ENCODE measurements at regions not wholly inside any gene's neighbourhood (a gene's known extent, or its start where the extent isn't known, plus 50 kb on each side); places are given as distances from the start of the nearest gene placed in this dataset.

DNA sequence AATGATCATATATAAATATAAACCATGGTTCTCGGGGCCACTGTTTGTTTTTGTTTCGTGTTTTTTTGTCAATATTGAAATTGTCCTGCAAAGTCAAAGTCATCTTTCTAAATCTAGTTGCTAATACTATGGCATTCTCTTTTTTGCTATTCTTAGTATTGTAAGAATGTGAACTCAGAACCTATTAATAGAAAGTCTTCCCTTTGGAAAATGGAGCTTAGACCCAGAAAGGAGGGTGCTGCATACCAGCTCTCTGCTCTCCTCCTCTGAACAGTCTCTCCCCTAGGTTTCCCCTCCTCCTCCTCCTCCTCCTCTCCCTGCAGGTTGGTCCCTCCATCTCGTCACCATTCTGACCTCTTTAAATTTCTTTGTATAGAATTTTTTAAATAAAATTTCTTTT, 150.4 kb upstream of the CCN2 start:
- in situ Hi-C loops (cut with MboI; ENCODE audit: low pct_unique_long_range_greater_than_20kb in 2 of 9, low sequenced_read_pairs in 9 of 9, unreplicated experiment in 9 of 9) = no loop called here
- Histone ChIP-seq H3K4me3 (no peak overlapping the region), H3K4me1 (replicated peaks in 1 of 2) (no peaks in the 10 kb centered on the region), H3K27ac (no peak overlapping the region)
- no peak for ATAC-seq (replicated peaks in 6 of 8)
- 50 to 100% (median 78%) methylated on average over 1 to 3 of the region's 3 CpGs; no CpG with 5 or more reads in 1 of the 10 experiments for WGBS, 10 experiments

DNA sequence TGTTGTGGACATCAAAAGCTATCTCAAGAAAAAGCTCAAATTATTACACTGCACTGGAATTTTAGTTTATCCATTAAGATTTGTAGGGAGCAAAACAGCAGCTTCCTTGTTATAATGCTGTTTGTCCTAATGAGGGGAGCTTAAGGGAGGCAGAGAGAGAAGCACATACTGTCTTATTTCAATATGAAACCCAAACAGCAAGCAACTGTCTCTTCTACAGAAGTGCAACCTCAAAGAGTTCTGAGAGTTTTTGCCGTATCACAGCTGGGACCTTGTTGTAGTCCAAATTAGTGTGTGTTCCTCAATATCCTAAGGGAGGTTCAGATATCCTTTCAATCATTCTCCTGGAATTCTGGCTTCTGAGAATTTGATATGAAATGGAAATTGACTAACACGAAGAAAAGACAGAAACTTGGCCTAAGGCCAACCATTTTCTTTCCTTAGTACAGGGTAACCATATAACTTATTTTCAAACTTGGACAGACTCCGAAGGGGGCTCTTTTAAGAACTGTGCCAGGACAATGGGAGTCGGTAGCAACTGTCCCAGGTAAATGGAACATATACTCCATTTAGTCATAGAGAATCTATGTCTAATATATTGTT, 149.3 kb upstream of the CCN2 start:
- ATAC-seq (replicated peaks in 6 of 8) = no peak
- in situ Hi-C loops (cut with MboI; ENCODE audit: low pct_unique_long_range_greater_than_20kb in 2 of 9, low sequenced_read_pairs in 9 of 9, unreplicated experiment in 9 of 9) = no loop called here
- 59 to 96% (median 91%) methylated on average over 2 to 4 of the region's 4 CpGs for WGBS, 10 experiments

DNA sequence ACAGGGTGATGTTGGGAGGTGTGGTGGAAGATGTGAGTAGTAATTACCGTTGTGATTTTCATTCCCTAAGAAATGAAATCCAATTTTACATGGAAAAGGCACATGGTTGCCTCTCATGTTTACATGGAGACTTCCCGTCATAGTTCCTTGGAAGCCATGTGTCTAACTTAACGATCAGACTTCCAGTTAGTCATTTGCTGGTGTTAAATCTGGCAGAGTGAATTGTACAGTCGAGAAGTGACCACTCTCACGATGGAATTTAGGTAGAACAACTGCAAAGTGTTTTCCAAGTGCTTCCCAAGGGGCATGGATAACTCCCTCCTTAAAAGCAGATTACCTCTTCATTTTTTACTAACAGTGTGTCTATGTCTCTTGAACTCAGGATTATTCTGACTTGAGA, 145.8 kb upstream of the CCN2 start:
- in situ Hi-C loops (cut with MboI; ENCODE audit: low pct_unique_long_range_greater_than_20kb in 2 of 9, low sequenced_read_pairs in 9 of 9, unreplicated experiment in 9 of 9) = no loop called here
- Histone ChIP-seq H3K4me1 (replicated peaks in 1 of 2) (no peaks in the 10 kb centered on the region), H3K4me3 (no peak overlapping the region), H3K27ac (no peak overlapping the region)
- ATAC-seq (replicated peaks in 6 of 8) = peak in 1 of 8 experiments; percentile 38
- 0 to 100% (median 85%) methylated on average over 2 to 5 of the region's 5 CpGs for WGBS, 10 experiments

More for the DNA sequence above, 149.3 kb upstream of the CCN2 start:
- Histone ChIP-seq H3K27ac (no peak overlapping the region), H3K4me3 (no peak overlapping the region), H3K4me1 (replicated peaks in 1 of 2) (no peaks in the 10 kb centered on the region)

DNA sequence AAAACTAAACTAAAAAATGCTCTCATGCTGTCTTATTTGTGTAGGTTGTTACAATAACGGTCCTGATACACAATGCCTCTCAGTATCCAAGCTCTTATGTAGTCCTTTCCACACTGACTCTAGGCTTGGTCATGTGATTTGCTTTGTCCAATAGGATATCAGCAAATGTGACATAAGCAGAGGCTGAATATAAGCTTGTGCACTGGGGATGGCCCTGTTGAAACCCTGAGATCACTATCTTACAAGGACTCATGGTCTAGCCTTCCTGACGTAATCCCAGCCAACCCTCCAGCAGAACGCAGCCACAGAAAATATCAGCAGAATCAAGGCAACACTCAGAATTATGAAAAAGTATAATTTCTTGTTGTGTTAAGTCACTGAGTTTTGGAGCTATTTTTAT, 145.1 kb upstream of the CCN2 start:
- 19 to 100% (median 56%) methylated on average over 1 to 3 of the region's 3 CpGs; no CpG with 5 or more reads in 4 of the 10 experiments for WGBS, 10 experiments

DNA sequence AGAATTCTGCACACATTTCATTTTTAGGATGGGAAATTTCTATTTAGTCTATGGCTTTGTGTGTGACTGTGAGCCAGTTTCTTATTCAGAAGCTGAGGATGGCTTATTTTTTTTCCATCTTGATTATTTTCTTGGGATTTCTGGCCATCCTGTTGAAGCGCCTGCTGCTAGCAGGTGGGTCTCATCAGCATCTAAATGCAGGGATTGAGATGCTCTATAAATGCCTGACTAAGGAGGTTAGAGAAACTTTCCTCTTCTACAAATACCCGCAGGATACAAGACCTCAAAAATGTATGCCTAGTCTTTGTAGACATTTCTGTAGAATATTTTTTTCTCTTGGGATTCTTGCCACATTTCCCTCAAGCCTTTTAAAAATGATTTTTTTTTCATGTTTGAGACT, 138.0 kb upstream of the CCN2 start:
- in situ Hi-C loops (cut with MboI; ENCODE audit: low pct_unique_long_range_greater_than_20kb in 2 of 9, low sequenced_read_pairs in 9 of 9, unreplicated experiment in 9 of 9) = no loop called here
- Histone ChIP-seq H3K4me1 (replicated peaks in 1 of 2) (peaks cover 17 to 22% of the 10 kb centered on the region in 2 donors), H3K27ac (no peak overlapping the region), H3K4me3 (no peak overlapping the region)
- ATAC-seq (replicated peaks in 6 of 8) = no peak
- whole genome bisulfite sequencing, 10 experiments = 48 to 100% (median 67%) methylated on average over 1 to 2 of the region's 2 CpGs; no CpG with 5 or more reads in 1 of the 10 experiments

More for the DNA sequence above, 145.1 kb upstream of the CCN2 start:
- Histone ChIP-seq H3K27ac (no peak overlapping the region), H3K4me1 (replicated peaks in 1 of 2) (no peaks in the 10 kb centered on the region), H3K4me3 (no peak overlapping the region)
- no peak for ATAC-seq (replicated peaks in 6 of 8)
- in situ Hi-C loops (cut with MboI; ENCODE audit: low pct_unique_long_range_greater_than_20kb in 2 of 9, low sequenced_read_pairs in 9 of 9, unreplicated experiment in 9 of 9) = no loop called here

DNA sequence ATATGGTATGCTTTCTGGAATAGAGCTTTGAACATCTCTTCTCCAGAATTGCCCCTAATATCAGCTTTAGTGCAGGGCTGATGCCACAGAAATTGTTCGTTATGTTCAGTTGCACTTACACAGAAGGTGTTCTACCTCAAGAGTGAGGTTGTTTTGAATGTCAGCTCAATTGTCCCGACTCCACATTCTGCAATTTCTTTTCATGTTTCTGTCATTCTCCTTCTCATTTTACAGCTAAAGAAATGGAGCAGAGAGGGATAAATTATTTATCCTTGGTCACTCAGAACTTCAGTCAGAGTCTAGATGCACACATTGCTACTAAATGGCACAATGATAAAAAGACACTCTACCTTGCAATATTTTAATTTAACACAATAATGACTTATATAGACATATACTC, 137.0 kb upstream of the CCN2 start:
- 27 to 100% (median 85%) methylated on average over 1 to 2 of the region's 2 CpGs; no CpG with 5 or more reads in 1 of the 10 experiments for WGBS, 10 experiments
- in situ Hi-C loops (cut with MboI; ENCODE audit: low pct_unique_long_range_greater_than_20kb in 2 of 9, low sequenced_read_pairs in 9 of 9, unreplicated experiment in 9 of 9) = no loop called here

DNA sequence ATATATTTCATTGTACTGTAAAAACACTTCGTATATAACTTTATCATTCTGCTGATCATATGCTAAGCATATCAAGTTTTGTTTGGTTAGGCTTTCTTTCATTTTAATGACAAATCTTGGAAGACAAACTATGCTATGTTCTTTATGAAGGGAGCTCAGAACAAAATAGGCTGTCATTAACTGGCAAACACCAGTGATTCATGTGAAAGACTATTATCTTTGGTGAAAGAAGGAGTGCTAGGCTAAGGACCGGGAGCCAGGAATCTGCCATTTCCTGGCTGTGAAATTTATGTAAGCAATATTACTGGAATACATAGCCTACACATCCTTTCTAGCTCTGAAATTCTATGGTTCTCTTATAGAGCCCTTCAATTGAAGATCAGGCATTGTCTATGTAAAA, 136.2 kb upstream of the CCN2 start:
- in situ Hi-C loops (cut with MboI; ENCODE audit: low pct_unique_long_range_greater_than_20kb in 2 of 9, low sequenced_read_pairs in 9 of 9, unreplicated experiment in 9 of 9) = no loop called here
- WGBS, 10 experiments = 0 to 100% (median 42%) methylated on average over 1 to 2 of the region's 2 CpGs
- Histone ChIP-seq H3K4me1 (replicated peaks in 1 of 2) (peaks cover 17 to 22% of the 10 kb centered on the region in 2 donors), H3K27ac (no peak overlapping the region), H3K4me3 (no peak overlapping the region)
- peak in 5 of 8 experiments; percentile 53 to 87 (median 78) for ATAC-seq (replicated peaks in 6 of 8)

More for the DNA sequence above, 137.0 kb upstream of the CCN2 start:
- no peak for ATAC-seq (replicated peaks in 6 of 8)
- Histone ChIP-seq H3K4me1 (replicated peaks in 1 of 2) (peaks cover 17 to 22% of the 10 kb centered on the region in 2 donors), H3K4me3 (no peak overlapping the region), H3K27ac (no peak overlapping the region)

DNA sequence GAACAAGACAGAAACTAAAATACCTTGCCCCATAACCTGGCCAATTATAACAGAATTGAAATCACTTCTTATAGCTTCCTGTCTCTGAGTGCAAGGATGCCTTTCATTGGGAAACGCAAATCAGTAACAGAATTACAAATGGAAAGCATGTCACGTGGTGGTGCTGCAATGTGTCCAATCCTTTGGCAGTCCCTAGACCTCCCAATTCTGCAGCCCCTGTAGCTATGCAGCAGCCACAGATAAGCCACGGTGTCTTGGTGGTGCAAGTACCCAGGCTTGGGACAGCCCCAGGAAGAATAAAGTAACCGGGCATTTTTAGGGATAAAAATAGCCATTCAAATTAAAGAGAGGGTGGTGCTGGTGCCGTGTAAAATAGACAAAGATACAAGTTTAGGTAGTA, 134.6 kb upstream of the CCN2 start:
- in situ Hi-C loops (cut with MboI; ENCODE audit: low pct_unique_long_range_greater_than_20kb in 2 of 9, low sequenced_read_pairs in 9 of 9, unreplicated experiment in 9 of 9) = no loop called here
- ATAC-seq (replicated peaks in 6 of 8) = no peak
- Histone ChIP-seq H3K27ac (no peak overlapping the region), H3K4me1 (replicated peaks in 1 of 2) (peaks cover 17 to 22% of the 10 kb centered on the region in 2 donors), H3K4me3 (no peak overlapping the region)
- WGBS, 10 experiments = 14 to 100% (median 86%) methylated on average over 1 to 5 of the region's 5 CpGs; no CpG with 5 or more reads in 1 of the 10 experiments

DNA sequence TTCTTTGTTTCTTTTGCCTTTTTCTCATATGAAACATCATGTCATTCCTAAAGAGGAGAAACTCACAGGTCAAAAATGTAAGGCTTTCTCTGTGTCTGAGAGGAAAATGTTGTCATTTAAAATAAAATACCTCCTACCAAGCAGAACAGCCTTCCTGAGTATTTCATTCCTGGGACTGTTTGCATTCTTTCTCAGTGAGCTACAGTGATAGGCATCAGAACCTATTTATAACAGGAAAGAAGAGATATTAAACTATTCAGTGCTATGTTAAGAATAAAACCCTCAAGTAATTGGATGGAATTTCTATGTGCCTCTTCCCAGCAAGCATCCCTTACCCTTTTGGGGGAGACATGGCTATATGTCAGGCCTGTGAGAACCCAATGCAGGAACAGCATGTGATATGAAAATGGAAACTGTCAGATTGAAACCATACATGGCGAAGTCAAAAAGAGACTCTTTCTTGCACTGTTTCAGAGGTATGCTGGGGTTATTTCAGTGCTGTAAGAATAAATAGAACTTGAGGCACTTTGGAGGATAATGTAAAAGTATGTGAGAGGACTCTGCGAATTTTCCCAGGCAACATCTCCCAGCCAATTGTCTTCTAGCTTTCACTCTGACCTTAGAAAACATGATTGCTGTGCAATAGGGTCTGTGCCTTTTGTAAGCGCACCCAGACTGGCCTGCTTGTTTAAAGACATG, 133.8 kb upstream of the CCN2 start:
- Histone ChIP-seq H3K4me1 (replicated peaks in 1 of 2) (peaks cover 17 to 22% of the 10 kb centered on the region in 2 donors), H3K4me3 (no peak overlapping the region), H3K27ac (no peak overlapping the region)
- peak in 5 of 8 experiments; percentile 47 to 69 (median 55) for ATAC-seq (replicated peaks in 6 of 8)
- 50 to 100% (median 86%) methylated on average over 1 to 3 of the region's 3 CpGs for WGBS, 10 experiments
- in situ Hi-C loops (cut with MboI; ENCODE audit: low pct_unique_long_range_greater_than_20kb in 2 of 9, low sequenced_read_pairs in 9 of 9, unreplicated experiment in 9 of 9) = no loop called here

DNA sequence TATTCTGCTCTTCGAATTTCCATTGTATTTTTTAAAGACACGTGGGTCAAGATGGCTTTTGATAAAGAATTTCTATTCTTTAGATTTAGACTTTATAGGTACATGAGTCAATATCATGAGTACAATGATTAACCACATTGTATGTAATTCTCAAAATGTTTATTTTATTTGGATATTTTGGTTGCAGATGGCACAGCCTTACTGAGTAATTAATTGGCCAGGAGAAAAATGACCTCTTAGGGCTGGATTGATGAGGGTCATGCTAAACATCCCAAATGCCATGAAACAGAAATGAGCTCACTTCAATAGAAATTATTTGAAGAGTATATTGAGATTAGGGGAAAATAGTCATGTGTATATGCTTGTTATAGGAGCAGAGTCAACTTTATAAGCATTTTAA, 131.2 kb upstream of the CCN2 start:
- no peak for ATAC-seq (replicated peaks in 6 of 8)
- in situ Hi-C loops (cut with MboI; ENCODE audit: low pct_unique_long_range_greater_than_20kb in 2 of 9, low sequenced_read_pairs in 9 of 9, unreplicated experiment in 9 of 9) = no loop called here
- H3K4me1 ChIP-seq (replicated peaks in 1 of 2) = peaks cover 15 to 17% of the 10 kb centered on the region in 2 donors
- H3K27ac ChIP-seq = no peak overlapping the region
- H3K4me3 ChIP-seq = no peak overlapping the region
- WGBS, 10 experiments = 40 to 100% (median 92%) methylated on average over 1 to 2 of the region's 2 CpGs; no CpG with 5 or more reads in 4 of the 10 experiments

DNA sequence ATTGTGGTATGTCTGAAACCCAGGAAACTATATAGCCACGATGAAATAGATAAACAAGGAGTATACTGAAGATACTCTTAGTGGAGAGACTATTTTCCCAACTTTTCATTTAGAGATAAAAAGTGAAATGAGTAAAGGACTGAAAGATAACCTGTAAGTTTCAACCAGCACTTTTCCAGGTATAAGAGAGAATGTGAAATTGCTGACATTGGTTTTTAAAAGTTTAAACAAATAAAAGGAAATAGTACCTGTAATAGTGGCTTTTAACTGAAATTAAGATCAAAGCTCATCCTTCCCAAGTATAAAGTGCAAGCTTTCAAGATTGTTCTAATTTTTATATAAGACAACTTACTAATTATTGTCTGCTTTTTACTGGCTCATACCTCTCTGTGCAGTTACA, 130.2 kb upstream of the CCN2 start:
- no peak overlapping the region for H3K27ac ChIP-seq
- peaks cover 8 to 11% of the 10 kb centered on the region in 2 donors for H3K4me1 ChIP-seq (replicated peaks in 1 of 2)
- WGBS, 10 experiments = 17 to 100% (median 66%) methylated on average over 1 of the region's 1 CpG; no CpG with 5 or more reads in 2 of the 10 experiments
- in situ Hi-C loops (cut with MboI; ENCODE audit: low pct_unique_long_range_greater_than_20kb in 2 of 9, low sequenced_read_pairs in 9 of 9, unreplicated experiment in 9 of 9) = no loop called here
- ATAC-seq (replicated peaks in 6 of 8) = no peak
- H3K4me3 ChIP-seq = no peak overlapping the region

DNA sequence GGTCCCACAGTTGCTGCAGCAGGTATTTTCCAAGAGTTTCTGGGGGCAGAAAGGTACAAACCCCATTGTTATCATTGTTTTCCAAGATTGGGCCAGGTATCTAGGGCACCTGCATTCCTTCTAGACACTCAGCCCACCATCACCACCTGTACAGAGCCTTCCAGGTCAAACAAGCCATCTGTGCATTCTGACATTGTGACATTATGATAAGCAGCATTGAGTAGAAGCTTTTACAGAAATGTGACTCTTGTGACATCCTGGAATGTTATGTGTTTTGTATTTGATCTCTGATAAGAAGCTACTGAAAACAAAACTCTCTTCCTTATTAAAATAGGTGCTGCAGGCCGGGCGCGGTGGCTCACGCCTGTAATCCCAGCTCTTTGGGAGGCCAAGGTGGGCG, 128.1 kb upstream of the CCN2 start:
- Histone ChIP-seq H3K4me3 (no peak overlapping the region), H3K27ac (no peak overlapping the region), H3K4me1 (replicated peaks in 1 of 2) (no peaks in the 10 kb centered on the region)
- no peak for ATAC-seq (replicated peaks in 6 of 8)
- WGBS, 10 experiments = 84 to 100% (median 98%) methylated on average over 1 to 5 of the region's 5 CpGs; no CpG with 5 or more reads in 4 of the 10 experiments
- in situ Hi-C loops (cut with MboI; ENCODE audit: low pct_unique_long_range_greater_than_20kb in 2 of 9, low sequenced_read_pairs in 9 of 9, unreplicated experiment in 9 of 9) = no loop called here

DNA sequence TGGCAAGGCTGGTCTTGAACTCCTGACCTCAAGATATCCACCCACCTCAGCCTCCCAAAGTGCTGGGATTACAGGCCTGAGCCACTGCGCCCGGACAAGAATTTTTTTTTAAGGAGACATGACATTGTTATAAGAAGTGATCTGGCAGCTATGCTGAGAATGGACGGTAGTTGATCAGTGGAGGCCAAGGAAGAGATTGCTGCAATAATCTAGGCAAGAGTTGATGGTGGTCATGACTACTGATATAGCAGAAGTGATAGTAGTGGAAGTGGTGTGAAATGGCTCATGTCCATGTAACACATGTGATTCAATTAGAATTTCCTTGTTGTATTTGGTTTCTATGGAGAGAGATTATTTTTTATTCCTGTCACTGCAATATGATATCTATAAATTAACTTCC, 125.3 kb upstream of the CCN2 start:
- 50 to 100% (median 100%) methylated on average over 1 to 3 of the region's 3 CpGs; no CpG with 5 or more reads in 5 of the 10 experiments for WGBS, 10 experiments
- in situ Hi-C loops (cut with MboI; ENCODE audit: low pct_unique_long_range_greater_than_20kb in 2 of 9, low sequenced_read_pairs in 9 of 9, unreplicated experiment in 9 of 9) = no loop called here
- ATAC-seq (replicated peaks in 6 of 8) = no peak

More for the DNA sequence above, 125.3 kb upstream of the CCN2 start:
- H3K4me1 ChIP-seq (replicated peaks in 1 of 2) = peaks cover 0 to 2% of the 10 kb centered on the region in 2 donors
- H3K4me3 ChIP-seq = no peak overlapping the region
- H3K27ac ChIP-seq = no peak overlapping the region
